Anterior cingulate cortex (tissue), 58 donors: ENCODE measurements at regions not wholly inside any gene's neighbourhood (a gene's known extent, or its start where the extent isn't known, plus 50 kb on each side); places are given as distances from the start of the nearest gene placed in this dataset.

Experiments used
- DNase-seq, 58 donors: peaks; one replicate each; lab custom pipeline; 2025; lab: John Stamatoyannopoulos, UW

GRCh38 chr4:27703771-27704170 is 843.1 kb downstream of the STIM2 start:
- DNase-seq = no peak

- no peak for DNase-seq
Measured at GRCh38 chr4:27711041-27711440, 850.4 kb downstream of the STIM2 start.

GRCh38 chr4:27714073-27714472 is 853.4 kb downstream of the STIM2 start:
- peak in 1 of 58 donors; percentile 1 for DNase-seq

GRCh38 chr4:27716693-27717430 is 856.2 kb downstream of the STIM2 start:
- DNase-seq = peak in 3 of 58 donors; percentile 0 to 2 (median 1)

GRCh38 chr4:27717431-27717755 is 856.8 kb downstream of the STIM2 start:
- no peak for DNase-seq

- DNase-seq = no peak
Measured at GRCh38 chr4:27720010-27720766, 859.5 kb downstream of the STIM2 start.

- DNase-seq = no peak
Measured at GRCh38 chr4:27721193-27721592, 860.6 kb downstream of the STIM2 start.

- DNase-seq = no peak
Measured at GRCh38 chr4:27728892-27729291, 868.3 kb downstream of the STIM2 start.

GRCh38 chr4:27742816-27743215 is 882.2 kb downstream of the STIM2 start:
- peak in 2 of 58 donors; percentile 0 to 1 for DNase-seq

GRCh38 chr4:27759611-27760575 is 899.3 kb downstream of the STIM2 start:
- no peak for DNase-seq

- DNase-seq = no peak
Measured at GRCh38 chr4:27763830-27764525, 903.3 kb downstream of the STIM2 start.

GRCh38 chr4:27764526-27764837 is 903.8 kb downstream of the STIM2 start:
- DNase-seq = no peak

- DNase-seq = no peak
Measured at GRCh38 chr4:27770895-27771294, 910.3 kb downstream of the STIM2 start.

- no peak for DNase-seq
Measured at GRCh38 chr4:27775156-27775555, 914.5 kb downstream of the STIM2 start.

GRCh38 chr4:27779827-27780226 is 919.2 kb downstream of the STIM2 start:
- DNase-seq = no peak

GRCh38 chr4:27787195-27787594 is 926.6 kb downstream of the STIM2 start:
- no peak for DNase-seq

- DNase-seq = no peak
Measured at GRCh38 chr4:27789773-27790172, 929.1 kb downstream of the STIM2 start.

- no peak for DNase-seq
Measured at GRCh38 chr4:27790911-27791310, 930.3 kb downstream of the STIM2 start.

GRCh38 chr4:27791640-27792039 is 931.0 kb downstream of the STIM2 start:
- DNase-seq = no peak

- DNase-seq = peak in 1 of 58 donors; percentile 16
Measured at GRCh38 chr4:27807207-27807606, 946.6 kb downstream of the STIM2 start.
